HG03457 (cell line): ENCODE measurements at regions not wholly inside any gene's neighbourhood (a gene's known extent, or its start where the extent isn't known, plus 50 kb on each side); places are given as distances from the start of the nearest gene placed in this dataset.
"Not testable (repeated sequence)": the region's sequence is repeated elsewhere in the genome, so short reads cannot be mapped to it uniquely, and the experiment has no call there.

Experiments used
- ATAC-seq: cut with Tn5 transposase; IDR thresholded peaks from one replicate; pipeline ENCODE4 v1.9.1; 2021; ENCODE audit warnings: moderate number of reproducible peaks; ENCODE audit not compliant: unreplicated experiment

DNA sequence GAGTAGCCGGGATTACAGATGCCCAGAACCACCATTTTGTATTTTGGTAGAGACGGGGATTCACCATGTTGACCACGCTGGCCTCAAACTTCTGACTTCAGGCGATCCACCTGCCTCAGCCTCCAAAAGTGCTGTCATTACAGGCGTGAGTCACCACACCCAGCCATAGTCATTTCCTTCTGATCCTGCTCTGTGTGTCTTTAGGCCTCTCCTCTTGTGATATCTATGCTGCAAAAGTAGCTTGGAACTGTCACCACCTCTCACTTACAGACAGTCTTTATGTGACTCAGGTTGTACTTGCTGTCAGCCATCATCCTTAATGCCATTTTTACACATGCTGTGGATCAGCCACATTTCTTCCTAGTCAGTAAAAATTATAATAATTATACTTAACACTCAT is 286.3 kb downstream of the CDY2B start:
- not testable (repeated sequence) for ATAC-seq

DNA sequence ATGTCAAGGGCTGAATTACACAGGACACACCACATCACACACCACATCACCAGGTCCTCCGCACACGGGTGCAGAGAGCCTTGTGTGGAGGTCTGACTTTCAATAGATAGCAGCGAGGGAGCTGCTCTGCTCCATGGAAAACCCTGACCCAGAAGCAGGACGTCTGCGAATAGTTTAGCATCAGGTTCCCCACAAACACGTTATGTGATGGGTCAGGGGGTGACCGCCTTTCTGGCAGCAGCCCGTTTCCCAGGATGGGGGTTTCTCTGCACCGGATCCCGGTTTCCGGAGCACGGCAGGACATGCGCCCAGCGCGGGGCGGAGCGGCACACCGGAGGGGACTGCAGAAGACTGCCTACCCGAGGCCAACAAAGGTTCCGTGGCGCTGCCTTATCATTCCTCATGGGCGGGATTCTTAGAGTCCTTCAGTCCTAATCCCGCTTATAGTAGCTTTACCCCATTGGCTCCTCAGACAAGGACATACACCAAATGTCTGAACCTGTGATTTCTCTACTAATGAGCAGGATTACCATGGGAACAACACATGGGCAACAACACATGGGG is 300.0 kb downstream of the CDY2B start:
- peak; percentile 48 for ATAC-seq

DNA sequence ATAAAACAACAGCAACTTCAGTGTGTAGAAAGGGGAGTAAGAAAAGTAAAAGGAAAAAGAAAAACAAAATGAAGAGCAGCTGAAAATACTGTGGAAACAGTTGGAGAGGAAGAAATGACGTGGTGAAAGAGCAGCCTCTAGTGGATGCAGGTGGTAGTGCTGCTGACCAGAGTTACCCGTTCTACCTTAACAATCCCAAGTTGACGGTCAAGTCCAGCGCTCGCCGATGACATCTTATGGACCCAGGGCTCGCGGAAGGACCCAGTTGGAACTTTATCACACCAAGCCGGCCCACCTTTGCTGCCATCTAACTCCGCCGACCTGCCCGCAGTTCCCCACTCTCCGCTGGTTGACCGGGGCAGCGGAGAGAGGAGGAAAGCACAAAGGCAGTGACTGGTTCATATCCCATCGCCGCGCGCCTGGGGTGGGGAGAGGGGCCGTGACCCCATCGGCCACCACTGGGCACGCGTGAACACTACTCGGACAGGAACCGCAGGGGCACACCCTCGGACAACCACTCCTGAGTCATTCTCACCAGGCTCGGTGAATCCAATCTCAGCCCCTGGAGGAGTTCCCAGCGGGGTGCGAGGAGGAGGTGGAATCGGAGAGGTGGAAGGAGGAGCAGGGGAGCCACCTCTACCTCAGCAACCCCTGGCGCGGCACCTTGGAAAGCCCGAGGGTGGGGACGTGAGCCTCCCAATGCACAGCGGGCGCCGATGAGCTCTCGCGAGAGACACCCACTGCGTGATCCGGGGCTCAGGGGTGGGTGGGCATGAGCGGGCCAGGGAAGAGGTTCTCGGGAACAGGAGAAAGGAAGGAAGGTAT is 300.7 kb downstream of the CDY2B start:
- peak; percentile 77 for ATAC-seq

DNA sequence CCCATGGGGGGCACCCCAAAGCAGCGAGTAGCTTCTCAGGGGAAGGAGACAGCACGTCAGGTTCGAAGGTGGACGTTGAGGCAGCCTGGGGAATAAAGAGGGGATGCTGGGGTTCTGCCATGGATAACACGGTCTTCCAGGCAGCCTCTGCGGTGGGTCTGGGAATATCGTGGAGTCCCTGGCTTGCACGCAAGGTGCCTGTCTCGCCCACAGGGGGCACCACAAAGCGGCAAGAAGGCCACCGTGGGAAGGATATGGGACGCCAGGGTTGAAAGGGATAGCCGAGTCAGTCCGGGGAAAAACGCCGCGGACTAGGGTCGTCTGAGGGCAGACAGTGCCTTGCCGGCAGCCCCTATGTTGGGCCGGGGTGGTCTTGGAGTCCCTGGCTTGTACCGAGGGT is 316.9 kb downstream of the CDY2B start:
- not testable (repeated sequence) for ATAC-seq
